ENCODE measurements at regions not wholly inside any gene's neighbourhood (a gene's known extent, or its start where the extent isn't known, plus 50 kb on each side); places are given as distances from the start of the nearest gene placed in this dataset.
"Not testable (repeated sequence)": the region's sequence is repeated elsewhere in the genome, so short reads cannot be mapped to it uniquely, and the experiment has no call there.

- H3K9me3 Mint-ChIP-seq (ENCODE audit: unreplicated experiment), result peaks cover 66% of the 10 kb centered on the region
- not testable (repeated sequence) for DNase-seq (ENCODE audit: extremely low spot score, unreplicated experiment); H3K27ac Mint-ChIP-seq (ENCODE audit: unreplicated experiment); H3K4me1 Mint-ChIP-seq (ENCODE audit: unreplicated experiment); H3K36me3 Mint-ChIP-seq (ENCODE audit: unreplicated experiment); H3K4me3 Mint-ChIP-seq (ENCODE audit: unreplicated experiment); H3K27me3 Mint-ChIP-seq (ENCODE audit: unreplicated experiment)
These were observed 64.5 kb upstream of the HTR1E start for GRCh38 chr6:86872810-86873209.

- H3K9me3 Mint-ChIP-seq (ENCODE audit: unreplicated experiment), result peaks cover 68% of the 10 kb centered on the region
- no peaks in the 10 kb centered on the region for H3K4me1 Mint-ChIP-seq (ENCODE audit: unreplicated experiment)
- TF ChIP-seq, protein P1, sequence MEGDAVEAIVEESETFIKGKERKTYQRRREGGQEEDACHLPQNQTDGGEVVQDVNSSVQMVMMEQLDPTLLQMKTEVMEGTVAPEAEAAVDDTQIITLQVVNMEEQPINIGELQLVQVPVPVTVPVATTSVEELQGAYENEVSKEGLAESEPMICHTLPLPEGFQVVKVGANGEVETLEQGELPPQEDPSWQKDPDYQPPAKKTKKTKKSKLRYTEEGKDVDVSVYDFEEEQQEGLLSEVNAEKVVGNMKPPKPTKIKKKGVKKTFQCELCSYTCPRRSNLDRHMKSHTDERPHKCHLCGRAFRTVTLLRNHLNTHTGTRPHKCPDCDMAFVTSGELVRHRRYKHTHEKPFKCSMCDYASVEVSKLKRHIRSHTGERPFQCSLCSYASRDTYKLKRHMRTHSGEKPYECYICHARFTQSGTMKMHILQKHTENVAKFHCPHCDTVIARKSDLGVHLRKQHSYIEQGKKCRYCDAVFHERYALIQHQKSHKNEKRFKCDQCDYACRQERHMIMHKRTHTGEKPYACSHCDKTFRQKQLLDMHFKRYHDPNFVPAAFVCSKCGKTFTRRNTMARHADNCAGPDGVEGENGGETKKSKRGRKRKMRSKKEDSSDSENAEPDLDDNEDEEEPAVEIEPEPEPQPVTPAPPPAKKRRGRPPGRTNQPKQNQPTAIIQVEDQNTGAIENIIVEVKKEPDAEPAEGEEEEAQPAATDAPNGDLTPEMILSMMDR (IDR thresholded peaks at IDR 0.05), result no peak
These were observed 65.6 kb upstream of the HTR1E start for GRCh38 chr6:86871681-86872080.

DNA sequence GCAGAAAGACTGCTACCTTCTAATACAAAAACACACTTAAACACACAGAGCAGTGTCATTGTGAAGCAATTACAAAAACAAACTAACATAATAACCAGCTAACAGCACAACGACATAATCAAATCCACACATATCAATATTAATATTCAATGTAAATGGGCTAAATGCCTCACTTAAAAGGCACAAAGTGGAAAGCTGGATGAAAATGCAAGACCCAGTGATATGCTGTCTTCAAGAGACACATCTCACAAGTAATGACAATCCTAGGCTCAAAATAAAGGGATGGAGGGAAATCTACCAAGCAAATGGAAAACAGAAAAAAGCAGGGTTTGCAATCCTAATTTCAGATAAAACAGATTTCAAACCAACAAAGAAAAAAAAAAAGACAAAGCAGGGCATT is 67.8 kb upstream of the HTR1E start:
- no peaks in the 10 kb centered on the region for H3K4me1 Mint-ChIP-seq (ENCODE audit: unreplicated experiment)

More at GRCh38 chr6:86871681-86872080, 65.6 kb upstream of the HTR1E start:
- Mint-ChIP-seq H3K27me3 (ENCODE audit: unreplicated experiment) (no peaks in the 10 kb centered on the region), H3K36me3 (ENCODE audit: unreplicated experiment) (no peaks in the 10 kb centered on the region), H3K27ac (ENCODE audit: unreplicated experiment) (no peak overlapping the region), H3K4me3 (ENCODE audit: unreplicated experiment) (no peak overlapping the region)
- DNase-seq (ENCODE audit: extremely low spot score, unreplicated experiment), result no peak

DNA sequence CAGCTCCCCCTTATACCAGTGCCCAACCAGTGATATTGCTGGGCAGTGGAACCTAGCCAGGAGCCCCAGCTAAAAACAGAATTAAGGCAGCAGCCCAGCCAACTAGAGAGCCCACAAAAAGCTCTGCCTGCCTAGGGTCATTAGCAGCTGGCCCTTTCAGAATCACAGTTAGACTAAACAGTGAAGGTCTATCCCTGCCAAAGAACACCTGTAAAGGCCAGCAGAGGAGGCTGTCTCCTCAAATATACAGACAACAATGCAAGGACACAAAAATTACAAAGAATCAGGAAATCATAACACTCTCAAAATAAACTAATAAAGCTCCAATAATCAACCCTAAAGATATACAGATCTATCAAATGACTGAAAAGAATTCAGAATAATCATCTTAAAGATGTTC is 77.8 kb upstream of the HTR1E start:
- no peaks in the 10 kb centered on the region for H3K36me3 Mint-ChIP-seq (ENCODE audit: unreplicated experiment)
- H3K27me3 Mint-ChIP-seq (ENCODE audit: unreplicated experiment), result no peaks in the 10 kb centered on the region
- no peak for DNase-seq (ENCODE audit: extremely low spot score, unreplicated experiment)
- no peaks in the 10 kb centered on the region for H3K9me3 Mint-ChIP-seq (ENCODE audit: unreplicated experiment)
- H3K4me3 Mint-ChIP-seq (ENCODE audit: unreplicated experiment), result no peak overlapping the region
- TF ChIP-seq, protein P1 (IDR thresholded peaks at IDR 0.05), result no peak
- no peak overlapping the region for H3K27ac Mint-ChIP-seq (ENCODE audit: unreplicated experiment)
- H3K4me1 Mint-ChIP-seq (ENCODE audit: unreplicated experiment), result no peaks in the 10 kb centered on the region

More for the DNA sequence above, 67.8 kb upstream of the HTR1E start:
- Mint-ChIP-seq H3K4me3 (ENCODE audit: unreplicated experiment) (no peak overlapping the region), H3K27me3 (ENCODE audit: unreplicated experiment) (no peaks in the 10 kb centered on the region), H3K27ac (ENCODE audit: unreplicated experiment) (no peak overlapping the region), H3K9me3 (ENCODE audit: unreplicated experiment) (peaks cover 67% of the 10 kb centered on the region), H3K36me3 (ENCODE audit: unreplicated experiment) (no peaks in the 10 kb centered on the region)
- TF ChIP-seq, protein P1 (IDR thresholded peaks at IDR 0.05), result no peak
- DNase-seq (ENCODE audit: extremely low spot score, unreplicated experiment), result no peak

GRCh38 chr6:86858970-86859369 is 78.4 kb upstream of the HTR1E start:
- no peaks in the 10 kb centered on the region for H3K36me3 Mint-ChIP-seq (ENCODE audit: unreplicated experiment)
- no peak overlapping the region for H3K4me3 Mint-ChIP-seq (ENCODE audit: unreplicated experiment)
- H3K9me3 Mint-ChIP-seq (ENCODE audit: unreplicated experiment), result no peaks in the 10 kb centered on the region
- TF ChIP-seq, protein P1 (IDR thresholded peaks at IDR 0.05), result no peak
- no peaks in the 10 kb centered on the region for H3K27me3 Mint-ChIP-seq (ENCODE audit: unreplicated experiment)
- no peak overlapping the region for H3K27ac Mint-ChIP-seq (ENCODE audit: unreplicated experiment)
- no peaks in the 10 kb centered on the region for H3K4me1 Mint-ChIP-seq (ENCODE audit: unreplicated experiment)
- no peak for DNase-seq (ENCODE audit: extremely low spot score, unreplicated experiment)

- Mint-ChIP-seq H3K9me3 (ENCODE audit: unreplicated experiment) (no peaks in the 10 kb centered on the region), H3K36me3 (ENCODE audit: unreplicated experiment) (no peaks in the 10 kb centered on the region), H3K4me3 (ENCODE audit: unreplicated experiment) (no peak overlapping the region), H3K4me1 (ENCODE audit: unreplicated experiment) (no peaks in the 10 kb centered on the region), H3K27ac (ENCODE audit: unreplicated experiment) (no peak overlapping the region), H3K27me3 (ENCODE audit: unreplicated experiment) (no peaks in the 10 kb centered on the region)
- DNase-seq (ENCODE audit: extremely low spot score, unreplicated experiment), result no peak
- TF ChIP-seq, protein P1 (IDR thresholded peaks at IDR 0.05), result no peak
These were observed 79.5 kb upstream of the HTR1E start for GRCh38 chr6:86857783-86858182.
